Adipocyte (in vitro differentiated cells): ENCODE measurements at regions not wholly inside any gene's neighbourhood (a gene's known extent, or its start where the extent isn't known, plus 50 kb on each side); places are given as distances from the start of the nearest gene placed in this dataset.
"Not testable (repeated sequence)": the region's sequence is repeated elsewhere in the genome, so short reads cannot be mapped to it uniquely, and the experiment has no call there.

Experiments used
- DNase-seq: peaks from one replicate; pipeline ENCODE4 v3.0.0-alpha.2; 2015; ENCODE audit warnings: low read depth
- H3K27me3 ChIP-seq: replicated peaks from 2 replicates; pipeline ENCODE4 v1.7.0; 2013; ENCODE audit warnings: mild to moderate bottlenecking, low read length, moderate library complexity; ENCODE audit not compliant: control insufficient read depth, insufficient read depth
- H3K36me3 ChIP-seq: 2 replicates; pipeline ENCODE4 v1.7.0; 2013; ENCODE audit warnings: low read length, mild to moderate bottlenecking, moderate library complexity; ENCODE audit not compliant: control insufficient read depth, insufficient read depth, severe bottlenecking
- H3K4me1 ChIP-seq: 2 replicates; pipeline ENCODE4 v1.7.0; 2013; ENCODE audit warnings: mild to moderate bottlenecking, low read length, moderate library complexity; ENCODE audit not compliant: control insufficient read depth, insufficient read depth
- H3K4me3 ChIP-seq: 2 replicates; pipeline ENCODE4 v1.7.0; 2013; ENCODE audit warnings: mild to moderate bottlenecking, low read length, moderate library complexity
- H3K9ac ChIP-seq: 2 replicates; pipeline ENCODE4 v1.7.0; 2013; ENCODE audit warnings: mild to moderate bottlenecking, low read length, moderate library complexity
- H3K9me3 ChIP-seq: 2 replicates; pipeline ENCODE4 v1.7.0; 2013; ENCODE audit warnings: mild to moderate bottlenecking, low read length, moderate library complexity; ENCODE audit not compliant: control insufficient read depth

GRCh38 chr13:111622051-111622531, 301.6 kb downstream of the TEX29 start:
- Histone ChIP-seq H3K27me3 (peaks cover 5% of the 10 kb centered on the region), H3K4me3 (no peak overlapping the region), H3K9me3 (no peaks in the 10 kb centered on the region), H3K9ac (no peak overlapping the region), H3K36me3 (no peaks in the 10 kb centered on the region), H3K4me1 (no peaks in the 10 kb centered on the region)
- no peak for DNase-seq

DNA sequence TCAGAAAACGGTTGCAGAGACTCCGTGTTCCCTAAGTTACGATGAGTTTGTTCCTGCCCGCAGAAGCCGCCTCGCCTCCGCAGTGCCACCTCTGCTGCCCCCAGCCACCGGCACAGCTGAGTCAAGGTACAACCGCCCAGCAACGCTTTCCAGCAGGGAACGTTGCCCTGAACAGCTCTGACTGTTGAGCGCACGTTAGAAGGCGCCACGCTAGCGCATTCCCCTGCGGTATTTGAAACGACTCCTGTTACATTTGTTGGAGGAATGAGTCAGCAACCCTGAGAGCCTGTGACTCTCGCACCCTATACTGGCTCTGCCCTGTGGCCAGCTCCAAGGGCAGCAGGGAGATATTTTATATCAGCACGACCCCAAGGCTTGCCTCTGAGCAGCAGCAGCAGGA, 302.8 kb downstream of the TEX29 start:
- no peaks in the 10 kb centered on the region for H3K4me1 ChIP-seq
- H3K36me3 ChIP-seq: no peaks in the 10 kb centered on the region
- no peak overlapping the region for H3K9ac ChIP-seq
- H3K4me3 ChIP-seq: no peak overlapping the region
- H3K27me3 ChIP-seq: peaks cover 5% of the 10 kb centered on the region
- H3K9me3 ChIP-seq: no peaks in the 10 kb centered on the region
- no peak for DNase-seq

DNA sequence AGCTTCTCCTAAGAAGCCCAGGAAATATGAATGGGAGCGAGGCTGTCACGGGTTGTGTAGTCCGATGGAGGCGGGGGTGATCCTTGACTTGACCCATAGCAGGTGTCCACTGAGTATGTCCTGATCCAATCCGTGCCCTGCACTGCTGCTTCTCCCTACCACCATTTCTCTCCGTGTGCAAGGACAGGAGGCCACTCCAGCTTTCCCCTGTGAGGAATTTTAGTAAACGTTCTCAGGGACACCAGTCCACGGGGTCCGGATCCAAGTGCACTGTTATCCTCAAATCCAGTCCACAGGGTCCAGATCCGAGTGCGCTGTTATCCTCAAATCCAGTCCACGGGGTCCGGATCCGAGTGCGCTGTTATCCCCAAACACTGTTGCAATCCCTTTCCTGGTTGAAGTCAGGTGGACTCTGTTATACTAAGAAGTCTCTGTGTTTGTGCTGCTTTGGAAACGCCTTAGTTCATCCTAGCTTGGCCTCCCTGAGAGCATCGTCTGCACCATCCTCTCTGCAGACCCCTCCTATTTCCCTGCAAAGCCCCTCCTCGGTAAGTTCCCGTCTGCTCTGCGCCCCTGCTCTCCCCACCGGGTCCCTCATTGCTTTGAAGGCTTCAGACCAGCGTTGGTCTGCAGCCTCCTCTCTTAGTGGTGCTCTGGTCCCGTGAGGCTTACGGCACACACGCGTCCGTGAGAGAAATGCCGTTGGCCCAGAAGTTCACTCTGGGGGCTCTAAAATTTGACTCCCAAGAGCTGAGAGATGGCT, 303.5 kb downstream of the TEX29 start:
- H3K27me3 ChIP-seq: peaks cover 5% of the 10 kb centered on the region
- H3K4me3 ChIP-seq: no peak overlapping the region
- H3K4me1 ChIP-seq: no peaks in the 10 kb centered on the region
- no peak overlapping the region for H3K9ac ChIP-seq
- H3K9me3 ChIP-seq: no peaks in the 10 kb centered on the region
- no peak for DNase-seq
- H3K36me3 ChIP-seq: no peaks in the 10 kb centered on the region

DNA sequence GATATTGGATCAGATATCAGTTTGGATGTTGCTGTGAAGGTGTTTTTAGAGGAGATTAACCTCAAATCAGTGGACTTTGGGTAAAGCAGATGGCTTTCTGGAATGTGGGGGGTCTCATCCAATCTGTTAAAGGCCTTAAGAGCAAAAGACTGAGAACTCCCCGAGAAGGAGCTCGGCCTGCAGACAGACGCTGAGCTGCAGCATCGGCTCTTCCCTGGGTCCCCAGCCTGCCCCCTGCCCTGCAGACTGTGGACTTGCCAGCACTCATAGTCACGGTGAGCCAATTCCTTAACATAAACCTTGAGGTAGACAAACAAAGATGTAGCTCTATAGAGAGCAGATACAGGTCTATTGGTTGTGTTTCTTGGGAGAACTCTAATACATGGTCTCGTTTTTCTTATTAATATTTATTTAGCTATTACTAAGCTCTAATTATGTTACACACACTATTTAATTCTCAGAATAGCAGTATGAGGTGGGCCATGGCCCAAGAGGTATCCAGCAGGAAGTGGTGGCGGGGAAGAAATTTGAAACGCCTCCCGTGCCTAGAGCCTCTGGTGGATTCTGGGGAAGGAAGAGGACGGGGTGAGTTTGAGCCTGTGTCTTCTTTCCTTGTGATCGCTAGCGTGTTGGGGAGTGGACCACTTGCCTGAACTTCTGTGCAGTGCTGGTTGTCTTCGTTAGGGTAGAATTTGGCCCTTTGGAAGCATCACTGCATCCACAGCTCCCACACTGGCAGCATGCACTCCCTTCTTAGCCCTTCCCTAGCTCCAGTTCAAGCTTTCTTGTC, 305.3 kb downstream of the TEX29 start:
- Histone ChIP-seq H3K4me3 (no peak overlapping the region), H3K36me3 (no peaks in the 10 kb centered on the region), H3K9ac (no peak overlapping the region), H3K27me3 (peaks cover 5% of the 10 kb centered on the region), H3K9me3 (no peaks in the 10 kb centered on the region), H3K4me1 (no peaks in the 10 kb centered on the region)
- no peak for DNase-seq

- peaks cover 5% of the 10 kb centered on the region for H3K27me3 ChIP-seq
- no peak for DNase-seq
- no peak overlapping the region for H3K4me3 ChIP-seq
- H3K4me1 ChIP-seq: no peaks in the 10 kb centered on the region
- H3K9me3 ChIP-seq: no peaks in the 10 kb centered on the region
- no peak overlapping the region for H3K9ac ChIP-seq
- no peaks in the 10 kb centered on the region for H3K36me3 ChIP-seq
Measured at GRCh38 chr13:111626371-111627305, 306.2 kb downstream of the TEX29 start.

DNA sequence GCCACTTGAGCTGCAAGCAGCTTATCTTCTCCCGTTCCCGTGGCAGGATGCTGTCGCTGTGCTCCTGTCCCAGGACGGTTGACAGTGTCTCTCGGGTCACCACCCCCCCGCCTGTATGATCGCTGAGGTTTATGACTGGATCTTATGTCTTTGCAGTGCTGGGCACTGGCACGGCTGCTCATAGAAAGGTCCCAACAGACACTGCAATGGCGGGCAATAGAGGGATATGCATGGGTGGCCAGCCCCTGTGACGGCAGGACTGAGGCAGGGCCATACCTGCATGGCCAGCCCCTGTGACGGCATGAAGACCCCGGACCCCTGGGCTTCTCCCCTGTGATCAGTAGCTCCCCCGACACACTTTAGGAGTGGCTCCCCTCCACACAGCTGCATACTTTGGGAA, 307.2 kb downstream of the TEX29 start:
- no peaks in the 10 kb centered on the region for H3K36me3 ChIP-seq
- no peak for DNase-seq
- H3K9ac ChIP-seq: no peak overlapping the region
- no peak overlapping the region for H3K4me3 ChIP-seq
- H3K27me3 ChIP-seq: peaks cover 5% of the 10 kb centered on the region
- no peaks in the 10 kb centered on the region for H3K4me1 ChIP-seq
- H3K9me3 ChIP-seq: no peaks in the 10 kb centered on the region

- H3K9me3 ChIP-seq: no peaks in the 10 kb centered on the region
- H3K4me3 ChIP-seq: no peak overlapping the region
- peaks cover 5% of the 10 kb centered on the region for H3K27me3 ChIP-seq
- no peak for DNase-seq
- H3K4me1 ChIP-seq: no peaks in the 10 kb centered on the region
- H3K9ac ChIP-seq: no peak overlapping the region
- no peaks in the 10 kb centered on the region for H3K36me3 ChIP-seq
Measured at GRCh38 chr13:111629016-111629415, 308.6 kb downstream of the TEX29 start.

DNA sequence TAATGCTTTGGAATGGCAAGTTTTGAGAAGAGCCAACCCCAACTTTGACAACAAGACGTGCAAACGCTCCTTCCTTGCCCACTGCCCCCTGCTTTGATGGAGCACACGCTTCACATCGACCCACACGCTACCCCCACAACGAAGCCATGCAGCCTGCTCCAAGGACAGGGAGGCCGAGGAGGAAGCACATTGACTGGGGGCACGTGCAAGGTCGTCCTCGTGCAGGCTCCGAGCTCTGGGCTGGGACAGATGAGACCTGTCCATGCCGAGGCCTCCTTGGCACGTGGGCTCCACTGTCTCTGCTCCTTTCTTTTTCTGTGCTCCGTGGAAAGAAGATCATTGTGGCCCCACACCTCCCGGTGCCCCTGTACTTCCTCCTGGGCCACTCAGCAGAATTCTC, 309.0 kb downstream of the TEX29 start:
- H3K4me3 ChIP-seq: no peak overlapping the region
- H3K4me1 ChIP-seq: no peaks in the 10 kb centered on the region
- no peak for DNase-seq
- H3K9me3 ChIP-seq: no peaks in the 10 kb centered on the region
- no peaks in the 10 kb centered on the region for H3K36me3 ChIP-seq
- no peak overlapping the region for H3K9ac ChIP-seq
- peaks cover 5% of the 10 kb centered on the region for H3K27me3 ChIP-seq

- Histone ChIP-seq H3K4me3 (no peak overlapping the region), H3K36me3 (no peaks in the 10 kb centered on the region), H3K9ac (no peak overlapping the region), H3K27me3 (peaks cover 5% of the 10 kb centered on the region), H3K9me3 (no peaks in the 10 kb centered on the region), H3K4me1 (no peaks in the 10 kb centered on the region)
- no peak for DNase-seq
Measured at GRCh38 chr13:111629926-111630325, 309.5 kb downstream of the TEX29 start.

DNA sequence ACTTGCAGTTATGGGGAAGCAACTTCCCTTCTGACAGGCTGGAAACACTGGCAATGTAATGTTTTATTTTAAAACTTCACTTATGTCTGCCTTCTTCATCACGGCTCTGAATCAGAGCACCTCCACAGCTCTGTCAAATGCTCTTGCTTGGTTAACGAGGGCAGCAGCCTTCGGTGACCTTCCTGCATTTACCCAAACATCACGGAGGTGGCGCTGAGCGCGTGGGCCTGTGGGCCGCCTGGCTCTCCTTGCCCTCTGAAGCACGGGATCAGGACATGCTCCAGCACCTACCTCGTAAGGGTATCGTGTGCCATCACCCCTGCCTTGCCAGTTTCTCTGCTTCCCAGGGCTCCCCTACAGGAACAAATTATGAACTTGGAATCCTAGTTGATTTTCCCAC, 310.0 kb downstream of the TEX29 start:
- Histone ChIP-seq H3K9me3 (no peaks in the 10 kb centered on the region), H3K27me3 (peaks cover 1% of the 10 kb centered on the region), H3K36me3 (no peaks in the 10 kb centered on the region), H3K9ac (no peak overlapping the region), H3K4me1 (no peaks in the 10 kb centered on the region), H3K4me3 (no peak overlapping the region)
- no peak for DNase-seq

GRCh38 chr13:111631271-111631670, 310.8 kb downstream of the TEX29 start:
- not testable (repeated sequence) for DNase-seq, H3K9ac ChIP-seq, H3K27me3 ChIP-seq, H3K9me3 ChIP-seq, H3K4me3 ChIP-seq, H3K4me1 ChIP-seq, H3K36me3 ChIP-seq
